GM12878 (cell line): ENCODE measurements at regions not wholly inside any gene's neighbourhood (a gene's known extent, or its start where the extent isn't known, plus 50 kb on each side); places are given as distances from the start of the nearest gene placed in this dataset.

ENCODE experiments used
- ATAC-seq: fragments of 200-7000 bp; cut with Tn5 transposase; 3 replicates; pipeline ENCODE4 v1.9.1; 2020; ENCODE audit warnings: mild to moderate bottlenecking, moderate library complexity
- BruUV-seq: library from RNA; stranded (reverse); fragments of 400-500 nt; replicated peaks from 2 replicates; lab custom pipeline; 2021; lab: Mats Ljungman, UMichigan
- CTCF ChIA-PET: fragments of 300-600 bp; sonication (Branson Sonifier 250); formaldehyde crosslinking; extraction: SDS; loops from one replicate; lab custom pipeline; 2021; ENCODE audit warnings: inconsistent platforms; lab: Yijun Ruan, JAX
- POLR2A ChIA-PET: fragments of 350-600 bp; formaldehyde crosslinking; extraction: SDS; loops from one replicate; lab custom pipeline; 2021; ENCODE audit warnings: inconsistent platforms; lab: Charles Lee
- RAD21 ChIA-PET: fragments of 300-600 bp; sonication (Branson Sonifier 250); formaldehyde crosslinking; loops from one replicate; lab custom pipeline; 2023; ENCODE audit warnings: antibody characterized with exemption; ENCODE audit not compliant: unreplicated experiment; lab: Charles Lee
- SMC1A ChIA-PET: fragments of 300-600 bp; sonication (Branson Sonifier 250); formaldehyde crosslinking; loops from one replicate; lab custom pipeline; 2023; ENCODE audit not compliant: unreplicated experiment, uncharacterized antibody; lab: Charles Lee
- DNase-seq: peaks from one replicate; pipeline ENCODE4 v3.0.0-alpha.2; 2011; ENCODE audit warnings: low read depth, low spot score
- FAIRE-seq: peaks from 3 replicates; lab custom pipeline; 2011; peaks lifted over from hg19 to GRCh38; lab: Jason Lieb, UNC
- H2AFZ ChIP-seq: 2 replicates; pipeline ENCODE4 v1.6.0; 2011; ENCODE audit warnings: low read depth, low read length, control low read depth; ENCODE audit not compliant: control insufficient read depth
- H3K27ac ChIP-seq: 2 replicates; pipeline ENCODE4 v1.5.1; 2011; ENCODE audit warnings: control low read depth; ENCODE audit not compliant: control insufficient read depth, insufficient read depth
- H3K27me3 ChIP-seq, 2 experiments: replicated peaks in 1 of 2; 2 replicates each; pipeline versions ENCODE4 v1.6.0 to v1.6.1; 2011; ENCODE audit warnings: low read length in 1 of 2; ENCODE audit not compliant: control insufficient read depth in 2 of 2, insufficient read depth in 2 of 2
- H3K36me3 ChIP-seq, 2 experiments: 2 replicates each; pipeline ENCODE4 v1.5.1; 2011; ENCODE audit warnings: low read length in 1 of 2; ENCODE audit not compliant: control insufficient read depth in 2 of 2, insufficient read depth in 2 of 2
- H3K4me1 ChIP-seq: 2 replicates; pipeline ENCODE4 v1.6.1; 2011; ENCODE audit warnings: mild to moderate bottlenecking, low read length, moderate library complexity, mixed read lengths; ENCODE audit not compliant: control insufficient read depth, insufficient read depth
- H3K4me2 ChIP-seq: 2 replicates; pipeline ENCODE4 v1.6.0; 2011; ENCODE audit warnings: control low read depth; ENCODE audit not compliant: control insufficient read depth, insufficient read depth
- H3K4me3 ChIP-seq: fragments of 200-600 bp; sonication (generic); 2 replicates; pipeline ENCODE4 v1.5.1; 2016
- H3K79me2 ChIP-seq: 2 replicates; pipeline ENCODE4 v1.6.0; 2011; ENCODE audit warnings: low read length; ENCODE audit not compliant: control insufficient read depth, insufficient read depth
- H3K9ac ChIP-seq: 2 replicates; pipeline ENCODE4 v1.8.0; 2011; ENCODE audit warnings: low read length, control low read depth, mixed read lengths; ENCODE audit not compliant: control insufficient read depth, insufficient read depth
- H3K9me3 ChIP-seq: replicated peaks from 3 replicates; pipeline ENCODE4 v1.5.1; 2011; ENCODE audit warnings: mild to moderate bottlenecking, low read length; ENCODE audit not compliant: control insufficient read depth, insufficient read depth
- H4K20me1 ChIP-seq: 2 replicates; pipeline ENCODE4 v1.6.0; 2011; ENCODE audit not compliant: control insufficient read depth, insufficient read depth
- FOS ChIP-seq: IDR thresholded peaks from 3 replicates; pipeline ENCODE4 v1.6.1; 2011; ENCODE audit warnings: borderline replicate concordance; ENCODE audit not compliant: insufficient read length; ENCODE audit errors: extremely low read depth
- HCFC1 ChIP-seq: fragments of 150-350 bp; IDR thresholded peaks from 2 replicates; pipeline ENCODE4 v1.6.1; 2014; ENCODE audit warnings: low read length
- IKZF2 ChIP-seq, 2 experiments: fragments of 450-650 bp; IDR thresholded peaks; 2 replicates each; pipeline ENCODE4 v1.6.1; 2017; ENCODE audit warnings: mild to moderate bottlenecking in 2 of 2, moderate library complexity in 2 of 2
- NBN ChIP-seq: fragments of 450-650 bp; IDR thresholded peaks from 2 replicates; pipeline ENCODE4 v1.6.1; 2016
- NFYB ChIP-seq: IDR thresholded peaks from 2 replicates; pipeline ENCODE4 v1.6.1; 2011; ENCODE audit warnings: low read depth, mild to moderate bottlenecking, low read length, improper control_type of control experiment, moderate library complexity; ENCODE audit not compliant: insufficient read depth
- NRF1 ChIP-seq: conservative IDR thresholded peaks from 2 replicates; pipeline ENCODE4 v1.6.1; 2011; ENCODE audit warnings: mild to moderate bottlenecking, low read depth, low read length, improper control_type of control experiment
- PKNOX1 ChIP-seq: fragments of 450-650 bp; IDR thresholded peaks from 2 replicates; pipeline ENCODE4 v1.6.1; 2016; ENCODE audit warnings: mild to moderate bottlenecking
- RAD21 ChIP-seq: IDR thresholded peaks from 2 replicates; pipeline ENCODE4 v1.6.1; 2011; ENCODE audit warnings: mild to moderate bottlenecking, low read depth, low read length, moderate library complexity; ENCODE audit not compliant: insufficient read depth
- RUNX3 ChIP-seq: IDR thresholded peaks from 2 replicates; pipeline ENCODE4 v1.6.1; 2012; ENCODE audit warnings: low read length, inconsistent platforms
- SREBF2 ChIP-seq: IDR thresholded peaks from 2 replicates; pipeline ENCODE4 v1.6.1; 2012; ENCODE audit warnings: mild to moderate bottlenecking, low read length
- ZNF274 ChIP-seq: IDR thresholded peaks from one replicate; pipeline ENCODE4 v1.8.0; 2011; ENCODE audit not compliant: insufficient read length, insufficient read depth
- WGBS: methylation state at CpG from one replicate; pipeline ENCODE4 v1.1.6; 2016; ENCODE audit warnings: low lambda C conversion rate; ENCODE audit not compliant: insufficient replicate concordance, insufficient coverage; ENCODE audit errors: missing lambda C conversion rate; 5-methylcytosine and 5-hydroxymethylcytosine counted together
- in situ Hi-C: fragments of 300-500 bp; cut with MboI; formaldehyde crosslinking; loops from 9 replicates; pipeline ENCODE4 v1.14.3; 2018; ENCODE audit warnings: mixed read lengths
- intact Hi-C: fragments of 100-400 bp; cut with micrococcal nuclease; formaldehyde crosslinking; loops from one replicate; pipeline ENCODE4 v1.14.2; 2022; ENCODE audit not compliant: unreplicated experiment
- TF ChIP-seq, protein P1 (sequence below): fragments of 450-650 bp; IDR thresholded peaks from 2 replicates; pipeline ENCODE4 v1.6.1; 2017; ENCODE audit warnings: mild to moderate bottlenecking
- TF ChIP-seq, protein P2 (sequence below): fragments of 450-650 bp; formaldehyde crosslinking; IDR thresholded peaks from 2 replicates; pipeline ENCODE4 v1.4.0; 2020; ENCODE audit warnings: mild to moderate bottlenecking, moderate library complexity

- H3K36me3 ChIP-seq, result no peaks in the 10 kb centered on the region
- H3K9me3 ChIP-seq, result no peaks in the 10 kb centered on the region
- TF ChIP-seq FOS, result no peak
- no peak for TF ChIP-seq RUNX3
- TF ChIP-seq IKZF2 (IDR thresholded peaks at IDR 0.05), result no peak
- no peak for TF ChIP-seq PKNOX1
- TF ChIP-seq, protein P1, sequence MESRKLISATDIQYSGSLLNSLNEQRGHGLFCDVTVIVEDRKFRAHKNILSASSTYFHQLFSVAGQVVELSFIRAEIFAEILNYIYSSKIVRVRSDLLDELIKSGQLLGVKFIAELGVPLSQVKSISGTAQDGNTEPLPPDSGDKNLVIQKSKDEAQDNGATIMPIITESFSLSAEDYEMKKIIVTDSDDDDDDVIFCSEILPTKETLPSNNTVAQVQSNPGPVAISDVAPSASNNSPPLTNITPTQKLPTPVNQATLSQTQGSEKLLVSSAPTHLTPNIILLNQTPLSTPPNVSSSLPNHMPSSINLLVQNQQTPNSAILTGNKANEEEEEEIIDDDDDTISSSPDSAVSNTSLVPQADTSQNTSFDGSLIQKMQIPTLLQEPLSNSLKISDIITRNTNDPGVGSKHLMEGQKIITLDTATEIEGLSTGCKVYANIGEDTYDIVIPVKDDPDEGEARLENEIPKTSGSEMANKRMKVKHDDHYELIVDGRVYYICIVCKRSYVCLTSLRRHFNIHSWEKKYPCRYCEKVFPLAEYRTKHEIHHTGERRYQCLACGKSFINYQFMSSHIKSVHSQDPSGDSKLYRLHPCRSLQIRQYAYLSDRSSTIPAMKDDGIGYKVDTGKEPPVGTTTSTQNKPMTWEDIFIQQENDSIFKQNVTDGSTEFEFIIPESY, result no peak
- TF ChIP-seq, all 136 proteins: peak for 0
- H3K27ac ChIP-seq, result no peak overlapping the region
- no peak overlapping the region for H3K4me2 ChIP-seq
- no peak for ATAC-seq
- intact Hi-C loops, result no loop called here
- 44% methylated on average over 3 of the region's 3 CpGs for WGBS
- BruUV-seq, result no TSS peak
- ChIA-PET RAD21 (no interaction called here), SMC1A (no interaction called here), CTCF (no interaction called here), POLR2A (no interaction called here)
- H3K79me2 ChIP-seq, result no peaks in the 10 kb centered on the region
- no peaks in the 10 kb centered on the region for H3K27me3 ChIP-seq
- no peak for FAIRE-seq
- no peak for DNase-seq
- H3K4me3 ChIP-seq, result no peak overlapping the region
- in situ Hi-C loops, result no loop called here
- no peak overlapping the region for H2AFZ ChIP-seq
- no peak overlapping the region for H3K9ac ChIP-seq
- no peaks in the 10 kb centered on the region for H3K4me1 ChIP-seq
- H4K20me1 ChIP-seq, result no peaks in the 10 kb centered on the region
Observed at GRCh38 chr6:94588301-94588700, 989.0 kb upstream of the MANEA start.

DNA sequence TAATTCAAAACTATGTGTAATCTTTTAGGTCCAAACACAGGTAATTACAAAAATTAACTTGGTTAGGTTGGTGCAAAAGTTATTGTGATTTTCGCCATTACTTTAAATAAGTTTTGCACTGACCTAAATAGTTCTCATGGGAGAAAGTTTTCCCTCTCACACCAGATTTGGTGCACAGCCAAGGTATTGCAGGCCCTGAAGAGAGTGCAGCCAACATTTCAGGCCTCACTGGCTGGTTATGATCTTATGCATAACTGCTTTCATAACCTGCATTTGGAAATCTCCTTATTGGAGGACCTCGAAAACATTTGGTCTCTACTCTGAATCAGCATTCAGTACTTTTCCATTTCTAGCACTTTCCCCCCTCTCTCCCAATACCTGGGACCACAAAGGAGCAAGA lies 993.1 kb upstream of the MANEA start:
- intact Hi-C loops, result no loop called here
- DNase-seq, result no peak
- ChIA-PET POLR2A (no interaction called here), SMC1A (no interaction called here), CTCF (no interaction called here), RAD21 (no interaction called here)
- H3K9ac ChIP-seq, result no peak overlapping the region
- H3K27me3 ChIP-seq, result no peaks in the 10 kb centered on the region
- H3K4me3 ChIP-seq, result no peak overlapping the region
- no peaks in the 10 kb centered on the region for H3K4me1 ChIP-seq
- H3K9me3 ChIP-seq, result no peaks in the 10 kb centered on the region
- no peaks in the 10 kb centered on the region for H3K79me2 ChIP-seq
- H3K36me3 ChIP-seq, result no peaks in the 10 kb centered on the region
- no peak for FAIRE-seq
- no peak overlapping the region for H3K27ac ChIP-seq
- WGBS, result 38% methylated on average over 2 of the region's 2 CpGs
- no peak for ATAC-seq
- BruUV-seq, result no TSS peak
- H2AFZ ChIP-seq, result no peak overlapping the region
- in situ Hi-C loops, result no loop called here
- no peaks in the 10 kb centered on the region for H4K20me1 ChIP-seq
- H3K4me2 ChIP-seq, result no peak overlapping the region
- TF ChIP-seq NFYB (no peak), ZNF274 (no peak), NBN (no peak), SREBF2 (no peak), NRF1 (no peak), HCFC1 (no peak), RAD21 (no peak)
- TF ChIP-seq, protein P2, sequence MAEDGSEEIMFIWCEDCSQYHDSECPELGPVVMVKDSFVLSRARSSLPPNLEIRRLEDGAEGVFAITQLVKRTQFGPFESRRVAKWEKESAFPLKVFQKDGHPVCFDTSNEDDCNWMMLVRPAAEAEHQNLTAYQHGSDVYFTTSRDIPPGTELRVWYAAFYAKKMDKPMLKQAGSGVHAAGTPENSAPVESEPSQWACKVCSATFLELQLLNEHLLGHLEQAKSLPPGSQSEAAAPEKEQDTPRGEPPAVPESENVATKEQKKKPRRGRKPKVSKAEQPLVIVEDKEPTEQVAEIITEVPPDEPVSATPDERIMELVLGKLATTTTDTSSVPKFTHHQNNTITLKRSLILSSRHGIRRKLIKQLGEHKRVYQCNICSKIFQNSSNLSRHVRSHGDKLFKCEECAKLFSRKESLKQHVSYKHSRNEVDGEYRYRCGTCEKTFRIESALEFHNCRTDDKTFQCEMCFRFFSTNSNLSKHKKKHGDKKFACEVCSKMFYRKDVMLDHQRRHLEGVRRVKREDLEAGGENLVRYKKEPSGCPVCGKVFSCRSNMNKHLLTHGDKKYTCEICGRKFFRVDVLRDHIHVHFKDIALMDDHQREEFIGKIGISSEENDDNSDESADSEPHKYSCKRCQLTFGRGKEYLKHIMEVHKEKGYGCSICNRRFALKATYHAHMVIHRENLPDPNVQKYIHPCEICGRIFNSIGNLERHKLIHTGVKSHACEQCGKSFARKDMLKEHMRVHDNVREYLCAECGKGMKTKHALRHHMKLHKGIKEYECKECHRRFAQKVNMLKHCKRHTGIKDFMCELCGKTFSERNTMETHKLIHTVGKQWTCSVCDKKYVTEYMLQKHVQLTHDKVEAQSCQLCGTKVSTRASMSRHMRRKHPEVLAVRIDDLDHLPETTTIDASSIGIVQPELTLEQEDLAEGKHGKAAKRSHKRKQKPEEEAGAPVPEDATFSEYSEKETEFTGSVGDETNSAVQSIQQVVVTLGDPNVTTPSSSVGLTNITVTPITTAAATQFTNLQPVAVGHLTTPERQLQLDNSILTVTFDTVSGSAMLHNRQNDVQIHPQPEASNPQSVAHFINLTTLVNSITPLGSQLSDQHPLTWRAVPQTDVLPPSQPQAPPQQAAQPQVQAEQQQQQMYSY (CRISPR knock-in tag), result no peak
